ENCODE measurements at regions not wholly inside any gene's neighbourhood (a gene's known extent, or its start where the extent isn't known, plus 50 kb on each side); places are given as distances from the start of the nearest gene placed in this dataset.

DNA sequence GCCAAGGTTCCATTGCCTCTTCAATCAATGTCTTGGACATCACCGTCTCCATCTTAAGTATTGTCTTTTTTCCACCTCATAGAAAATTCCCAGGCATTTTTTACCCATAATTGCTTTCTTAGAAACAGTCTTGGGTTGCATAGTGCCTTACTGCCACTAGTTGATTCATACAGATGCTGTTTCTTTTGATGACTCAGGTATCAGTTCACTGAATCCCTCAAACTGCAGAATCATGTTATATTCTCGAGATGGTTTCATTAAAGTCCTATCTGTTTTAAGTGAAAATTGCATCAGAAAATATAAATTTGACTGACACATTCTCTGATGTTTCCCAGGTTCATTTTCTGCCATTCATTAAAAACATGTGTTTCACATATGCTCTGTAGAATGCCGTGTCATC is 1489.1 kb downstream of the BRINP3 start:
- no peak for TF ChIP-seq POLR2AphosphoS5 (IDR thresholded peaks at IDR 0.05)
- TF ChIP-seq, protein P1, sequence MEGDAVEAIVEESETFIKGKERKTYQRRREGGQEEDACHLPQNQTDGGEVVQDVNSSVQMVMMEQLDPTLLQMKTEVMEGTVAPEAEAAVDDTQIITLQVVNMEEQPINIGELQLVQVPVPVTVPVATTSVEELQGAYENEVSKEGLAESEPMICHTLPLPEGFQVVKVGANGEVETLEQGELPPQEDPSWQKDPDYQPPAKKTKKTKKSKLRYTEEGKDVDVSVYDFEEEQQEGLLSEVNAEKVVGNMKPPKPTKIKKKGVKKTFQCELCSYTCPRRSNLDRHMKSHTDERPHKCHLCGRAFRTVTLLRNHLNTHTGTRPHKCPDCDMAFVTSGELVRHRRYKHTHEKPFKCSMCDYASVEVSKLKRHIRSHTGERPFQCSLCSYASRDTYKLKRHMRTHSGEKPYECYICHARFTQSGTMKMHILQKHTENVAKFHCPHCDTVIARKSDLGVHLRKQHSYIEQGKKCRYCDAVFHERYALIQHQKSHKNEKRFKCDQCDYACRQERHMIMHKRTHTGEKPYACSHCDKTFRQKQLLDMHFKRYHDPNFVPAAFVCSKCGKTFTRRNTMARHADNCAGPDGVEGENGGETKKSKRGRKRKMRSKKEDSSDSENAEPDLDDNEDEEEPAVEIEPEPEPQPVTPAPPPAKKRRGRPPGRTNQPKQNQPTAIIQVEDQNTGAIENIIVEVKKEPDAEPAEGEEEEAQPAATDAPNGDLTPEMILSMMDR (IDR thresholded peaks at IDR 0.05 in 8 of 11, conservative IDR thresholded peaks at IDR 0.05 in 3 of 11): no peak
- TF ChIP-seq POLR2A (IDR thresholded peaks at IDR 0.05): no peak
